Dedifferentiated amniotic fluid mesenchymal stem cell (primary cell): ENCODE measurements at regions not wholly inside any gene's neighbourhood (a gene's known extent, or its start where the extent isn't known, plus 50 kb on each side); places are given as distances from the start of the nearest gene placed in this dataset.
A peak's percentile ranks its signal among the peaks of the same experiment; 100 is the strongest.

Experiments
- DNase-seq: peaks from one replicate; pipeline ENCODE4 v3.0.0-alpha.2; 2016; ENCODE audit errors: extremely low spot score

DNA sequence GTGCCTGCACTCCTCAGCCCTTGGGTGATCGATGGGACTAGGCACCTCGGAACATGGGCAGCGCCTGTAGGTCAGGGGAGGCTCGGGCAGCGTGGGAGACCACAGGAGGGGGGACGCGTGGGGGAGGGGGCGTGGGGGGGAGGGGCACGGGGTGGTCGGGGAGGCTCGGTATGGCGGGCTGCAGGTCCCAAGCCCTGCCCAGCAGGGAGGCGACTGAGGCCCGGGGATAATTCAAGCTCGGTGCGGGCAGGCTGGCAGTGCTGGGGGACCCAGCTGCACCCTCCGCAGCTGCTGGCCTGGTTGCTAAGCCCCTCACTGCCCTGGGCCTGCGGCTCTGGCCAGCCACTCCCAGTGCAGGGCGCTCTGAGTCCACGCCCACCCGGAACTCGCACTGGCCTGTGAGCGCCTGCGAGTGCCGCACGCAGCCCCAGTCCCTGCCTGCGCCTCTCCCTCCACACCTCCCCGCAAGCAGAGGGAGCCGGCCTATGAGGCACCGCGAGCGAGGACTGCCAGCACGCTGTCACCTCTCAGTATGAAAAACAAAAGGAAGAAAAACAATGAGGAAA, 1698.3 kb upstream of the RAG2 start:
- DNase-seq: no peak

DNA sequence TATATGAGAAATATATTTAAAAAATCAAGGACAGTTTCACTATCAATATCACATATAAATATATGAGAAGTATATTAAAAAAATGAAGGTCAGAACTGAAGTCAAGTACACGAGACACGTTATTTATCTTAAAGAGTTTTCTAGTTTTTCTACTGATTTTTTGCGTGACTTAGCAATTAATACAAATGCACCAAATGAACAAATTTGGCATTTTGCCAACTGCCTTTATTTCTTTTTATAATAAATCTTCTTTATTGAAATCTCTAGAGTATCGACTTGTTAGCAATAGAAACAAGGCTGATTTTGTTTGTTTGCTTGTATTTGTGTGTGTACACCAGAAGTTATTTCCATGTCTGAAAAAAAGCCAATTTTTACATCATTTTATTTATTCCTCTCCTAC, 1684.7 kb upstream of the RAG2 start:
- no peak for DNase-seq

DNA sequence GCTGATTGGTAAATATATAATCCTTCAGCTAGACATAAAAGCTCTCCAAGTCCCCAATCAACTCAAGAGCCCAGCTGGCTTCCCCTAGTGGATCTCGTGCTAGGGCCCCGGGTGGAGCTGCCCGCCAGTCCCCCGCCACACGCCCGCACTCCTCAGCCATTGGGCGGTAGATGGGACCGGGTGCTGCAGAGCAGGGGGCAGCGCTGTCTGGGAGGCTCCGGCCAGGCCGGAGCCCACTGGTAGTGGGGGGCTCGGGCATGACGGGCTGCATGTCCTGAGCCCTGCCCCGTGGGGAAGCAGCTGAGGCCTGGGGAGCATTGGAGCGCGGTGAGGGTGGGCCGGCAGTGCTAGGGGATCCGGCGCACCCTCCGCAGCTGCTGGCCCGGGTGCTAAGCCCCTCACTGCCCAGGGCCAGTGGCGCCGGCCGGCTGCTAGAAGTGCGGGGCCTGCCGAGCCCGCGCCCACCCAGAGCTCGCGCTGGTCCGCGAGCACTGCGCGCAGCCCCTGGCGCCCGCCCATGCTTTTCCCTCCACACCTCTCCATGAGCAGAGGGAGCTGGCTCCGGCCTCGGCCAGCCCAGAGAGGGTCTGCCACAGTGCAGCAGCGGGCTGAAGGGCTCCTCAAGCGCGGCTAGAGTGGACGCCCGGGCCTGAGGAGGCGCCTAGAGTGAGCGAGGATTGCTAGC, 1680.6 kb upstream of the RAG2 start:
- no peak for DNase-seq

DNA sequence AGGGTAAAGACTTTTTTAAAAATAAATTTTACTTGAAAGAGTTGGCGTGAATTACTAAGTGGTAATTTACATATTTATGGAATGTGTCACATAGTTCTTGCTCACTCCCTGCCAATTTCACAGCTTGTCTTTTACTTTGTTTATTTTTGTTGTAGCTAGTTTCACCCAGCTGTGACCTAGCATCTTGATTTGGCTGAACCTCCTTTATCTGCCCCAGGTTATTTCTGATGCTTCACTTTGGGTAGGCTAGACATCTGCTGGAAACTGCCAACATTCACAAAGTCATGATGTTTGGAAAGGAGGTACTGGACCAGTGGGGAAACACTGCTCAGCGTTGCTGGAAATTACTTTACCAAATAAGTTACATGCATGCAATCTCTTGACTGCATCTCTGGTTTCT, 1676.0 kb upstream of the RAG2 start:
- no peak for DNase-seq

DNA sequence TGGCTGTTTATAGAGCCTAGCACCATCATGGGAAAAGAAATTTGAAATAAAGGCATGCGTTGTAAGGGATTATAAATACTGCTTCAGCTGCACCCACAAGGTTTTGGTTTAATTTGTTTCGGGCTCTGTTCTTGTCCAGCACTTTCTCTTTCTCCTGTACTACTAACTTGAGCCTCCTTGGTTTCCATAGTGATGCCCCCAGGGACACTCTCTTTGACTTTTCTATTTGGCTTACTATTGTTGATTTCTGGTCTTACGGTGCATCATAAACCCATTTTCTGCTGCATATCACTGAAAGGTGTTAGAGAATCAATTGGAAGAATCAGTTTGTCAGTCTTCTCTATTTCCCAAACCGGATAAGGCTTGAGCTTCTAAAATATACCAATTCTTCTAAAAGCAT, 1674.3 kb upstream of the RAG2 start:
- no peak for DNase-seq

DNA sequence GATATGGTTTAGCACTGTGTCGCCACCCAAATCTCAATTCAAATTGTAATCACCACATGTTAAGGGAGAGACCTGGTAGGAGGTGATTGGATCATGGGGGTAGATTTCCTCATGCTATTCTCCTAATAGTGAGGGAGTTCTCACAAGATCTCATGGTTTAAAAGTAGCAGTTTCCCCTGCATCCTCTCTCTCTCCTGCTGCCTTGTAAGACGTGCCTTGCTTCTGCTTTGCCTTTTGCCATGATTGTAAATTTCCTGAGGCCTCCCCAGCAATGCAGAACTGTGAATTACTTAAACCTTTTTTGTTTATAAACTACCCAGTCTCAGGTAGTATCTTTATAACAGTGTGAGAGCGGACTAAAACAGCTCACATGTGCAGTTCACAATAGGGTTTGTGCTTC, 1668.7 kb upstream of the RAG2 start:
- DNase-seq: no peak

DNA sequence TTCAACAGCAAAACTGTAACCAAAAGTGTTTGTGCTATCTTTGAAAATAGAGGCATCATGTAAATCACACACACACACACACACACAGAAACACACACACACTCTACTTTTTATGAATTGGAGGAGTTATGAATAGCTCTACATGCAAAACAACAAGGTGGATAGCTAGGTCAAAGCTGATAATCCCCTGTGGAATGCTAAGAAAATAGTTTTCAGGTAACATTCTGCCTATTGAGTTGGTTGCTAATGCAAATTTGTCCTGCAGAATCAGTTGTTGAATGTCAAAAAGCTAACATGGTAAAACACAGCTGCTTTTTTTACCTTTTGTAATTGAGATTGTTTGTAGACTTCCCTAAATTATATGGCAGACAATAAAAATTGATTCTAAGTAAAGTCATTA, 1658.4 kb upstream of the RAG2 start:
- no peak for DNase-seq

DNA sequence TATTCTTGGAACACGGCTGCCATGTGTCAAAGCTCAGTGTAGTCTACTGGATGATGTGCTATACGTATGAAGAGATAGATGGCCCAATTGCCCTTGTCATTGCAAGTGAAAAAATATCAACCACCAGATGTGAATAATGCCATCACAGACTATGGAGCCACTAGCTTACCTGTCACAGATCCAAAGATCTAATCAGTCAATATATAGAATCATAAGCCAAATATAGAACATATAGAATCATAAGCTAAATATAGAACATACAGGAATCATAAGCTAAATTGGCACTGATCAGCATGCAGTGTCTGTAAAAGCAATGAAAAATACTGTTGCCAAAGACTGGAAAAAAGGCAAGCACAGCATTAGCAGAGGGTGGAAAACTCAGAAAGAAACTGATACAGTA, 1656.9 kb upstream of the RAG2 start:
- no peak for DNase-seq

DNA sequence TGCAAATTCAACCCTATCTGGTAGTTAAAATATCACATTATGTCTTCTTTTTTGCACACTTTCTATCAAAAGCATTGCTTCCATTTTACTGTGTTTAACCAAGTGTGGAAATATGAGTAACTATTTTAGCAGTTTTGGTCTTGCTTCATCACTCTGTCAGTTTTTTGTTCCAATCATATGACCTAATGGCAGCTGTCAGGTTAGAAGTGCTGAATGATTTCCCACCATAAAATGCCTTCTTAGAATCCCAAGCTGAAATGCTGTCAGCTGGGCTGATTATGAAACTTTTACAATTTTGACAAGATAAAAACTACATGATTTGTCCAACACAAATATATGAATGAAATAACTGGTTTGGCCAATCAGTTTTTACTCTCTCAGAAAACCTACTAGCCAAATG, 1654.6 kb upstream of the RAG2 start:
- DNase-seq: no peak

DNA sequence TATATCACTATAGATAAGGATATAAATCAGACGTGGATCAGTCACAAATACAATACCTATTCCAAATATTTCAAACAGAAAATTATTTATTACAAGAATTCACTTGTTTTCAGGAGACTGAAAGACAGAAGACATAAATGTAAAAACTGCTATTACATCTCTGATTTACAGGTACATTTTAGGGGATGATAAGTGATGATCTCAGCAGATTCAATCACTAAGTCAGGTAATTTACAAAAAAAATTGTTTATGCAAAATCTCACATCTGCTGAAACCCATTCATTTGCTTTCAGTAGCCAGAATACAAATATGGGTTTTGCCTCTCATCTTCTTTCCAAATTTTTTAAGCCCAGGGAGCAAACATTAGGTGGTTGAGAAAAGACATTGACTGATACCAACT, 1648.4 kb upstream of the RAG2 start:
- no peak for DNase-seq

DNA sequence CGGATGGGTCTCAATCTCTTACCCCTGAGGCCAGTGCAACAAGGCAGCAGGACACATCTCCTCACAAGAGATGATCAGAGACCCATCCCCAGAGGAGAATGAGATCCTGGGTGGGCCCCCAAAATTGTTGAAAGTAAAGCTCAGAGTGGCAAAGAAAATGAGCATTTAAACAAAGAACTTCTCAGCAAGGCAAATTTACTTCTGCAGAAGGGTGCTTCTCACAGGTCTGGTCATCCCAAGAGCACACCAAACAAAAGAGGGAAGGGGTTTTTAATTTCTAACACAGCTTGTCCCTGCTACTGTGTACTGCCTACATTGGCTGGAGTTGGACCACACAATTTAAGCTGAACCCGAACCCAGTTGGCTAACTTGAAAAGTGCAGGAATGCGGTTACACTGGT, 1628.6 kb upstream of the RAG2 start:
- no peak for DNase-seq

DNA sequence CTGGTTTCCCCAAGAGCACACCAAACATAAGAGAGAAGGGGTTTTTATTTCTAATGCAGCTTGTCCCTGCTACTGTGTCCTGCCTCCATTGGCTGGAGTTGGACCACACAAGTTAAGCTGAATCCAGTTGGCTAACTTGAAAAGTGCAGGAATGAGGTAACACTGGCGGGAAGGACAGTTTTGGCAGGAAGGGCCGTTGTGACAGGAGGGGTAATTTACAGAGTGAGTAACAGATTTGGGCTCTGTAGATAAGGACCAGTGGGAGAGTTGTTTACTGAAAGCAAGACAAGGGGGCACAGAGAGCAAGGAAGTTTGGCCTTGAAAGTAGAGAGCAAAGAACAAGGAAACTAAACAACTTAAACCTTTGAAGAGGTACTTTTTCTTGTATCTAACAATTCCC, 1623.3 kb upstream of the RAG2 start:
- DNase-seq: no peak

DNA sequence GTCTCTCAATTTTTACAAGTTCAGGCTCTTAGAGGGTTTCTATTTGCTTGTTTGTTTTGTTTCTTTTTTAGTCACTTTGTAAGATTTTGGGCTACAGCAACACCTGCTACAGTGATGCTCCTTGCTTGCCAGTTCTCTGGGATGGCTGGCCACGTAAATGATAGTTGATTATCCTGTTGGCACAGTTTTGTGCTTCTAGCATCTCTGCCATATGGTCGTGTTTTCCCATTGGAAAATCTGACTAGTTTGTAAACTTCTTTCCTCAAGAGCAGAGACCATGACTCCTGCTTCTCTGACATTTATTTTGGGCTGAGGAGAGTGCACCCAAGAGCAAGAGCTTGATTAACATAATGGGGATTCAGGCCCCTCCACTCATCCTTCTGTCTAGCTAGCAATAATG, 1621.6 kb upstream of the RAG2 start:
- DNase-seq: no peak

DNA sequence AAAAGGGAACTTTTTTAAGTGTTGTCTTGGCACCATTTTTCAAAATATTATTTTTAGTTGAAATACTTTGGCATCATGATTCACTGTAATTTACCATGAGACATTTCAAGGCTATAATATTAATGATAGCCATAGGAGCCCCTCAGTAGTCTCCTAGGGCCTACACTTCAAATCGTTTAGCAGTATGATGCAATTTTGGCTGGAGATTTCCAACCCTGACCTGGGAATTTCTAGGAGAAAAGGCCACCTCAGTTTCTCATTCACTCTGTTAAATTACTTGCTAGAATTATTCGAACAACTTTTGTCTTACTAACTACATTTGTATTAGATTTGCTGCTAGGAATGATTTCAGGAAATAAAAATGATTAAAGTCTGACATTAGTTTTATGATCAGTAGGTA, 1610.9 kb upstream of the RAG2 start:
- DNase-seq: no peak

DNA sequence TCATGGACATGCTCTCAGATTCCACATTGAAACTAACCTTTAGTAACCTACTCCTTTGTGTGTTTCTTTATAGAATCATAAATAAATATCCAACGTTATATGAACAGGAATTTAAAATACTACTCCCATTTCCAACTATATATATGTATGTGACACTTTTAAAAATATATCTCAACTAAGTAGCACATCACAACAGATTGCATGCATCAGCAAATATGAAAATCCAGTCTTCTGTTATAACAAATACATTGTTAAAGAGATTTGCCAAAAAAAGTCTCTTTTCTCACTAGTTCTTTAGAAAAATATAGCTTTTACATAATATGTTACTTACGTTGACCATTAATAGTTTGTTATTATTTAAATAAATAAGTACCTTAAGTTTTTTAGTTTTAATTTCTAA, 1608.6 kb upstream of the RAG2 start:
- no peak for DNase-seq

DNA sequence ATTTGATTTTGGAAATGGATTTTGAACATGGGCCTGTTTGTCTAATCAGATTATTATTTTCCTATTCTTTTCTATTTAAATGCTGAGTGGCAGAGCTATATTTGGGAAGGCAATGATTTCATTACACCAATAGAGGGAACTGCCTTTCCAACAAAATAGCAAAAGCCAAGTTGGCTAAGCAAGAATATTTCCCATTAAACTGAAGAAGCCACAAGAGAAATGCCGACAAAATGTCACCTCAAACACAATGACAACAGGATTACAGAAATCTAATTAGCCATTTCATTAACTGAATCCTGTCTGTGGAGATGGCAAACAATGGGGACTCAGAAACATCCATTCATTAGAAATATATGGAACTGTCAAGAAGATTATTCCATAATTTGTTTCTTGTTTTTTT, 1593.1 kb upstream of the RAG2 start:
- DNase-seq: no peak

DNA sequence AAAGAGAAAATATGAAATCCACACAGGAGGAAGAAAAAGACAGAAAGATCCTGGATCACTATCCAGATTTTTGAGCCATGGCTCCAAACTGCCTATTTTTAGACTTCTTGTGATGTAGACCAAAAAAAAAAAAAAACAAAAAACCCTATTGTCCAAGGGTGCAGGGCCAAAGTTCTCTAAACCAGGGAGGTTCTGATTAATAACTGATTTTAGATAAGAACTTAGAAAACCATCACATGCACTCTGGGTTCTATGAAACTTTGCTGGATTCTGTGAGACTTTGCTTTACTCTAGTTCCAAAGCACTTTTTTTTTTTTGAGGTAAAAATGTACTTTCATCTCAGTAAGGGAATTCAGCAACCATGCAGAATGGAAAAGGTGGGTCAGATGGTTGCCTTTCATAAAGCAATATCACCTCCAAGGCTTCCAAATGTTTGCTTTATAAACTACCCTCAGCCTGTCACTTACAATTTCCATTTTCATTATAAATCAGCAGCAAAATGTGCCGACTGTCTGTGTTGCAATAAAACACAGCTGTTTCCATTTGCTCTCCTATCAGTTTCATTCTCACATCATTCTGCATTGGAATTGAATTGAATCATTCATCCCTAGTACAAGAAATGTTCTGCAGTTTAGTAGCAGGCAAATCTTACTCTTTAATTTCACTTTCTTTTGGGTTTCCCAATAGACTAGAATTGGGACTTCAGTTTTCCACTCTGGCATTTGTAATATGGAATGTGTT, 1584.3 kb upstream of the RAG2 start:
- peak; percentile 21 for DNase-seq

DNA sequence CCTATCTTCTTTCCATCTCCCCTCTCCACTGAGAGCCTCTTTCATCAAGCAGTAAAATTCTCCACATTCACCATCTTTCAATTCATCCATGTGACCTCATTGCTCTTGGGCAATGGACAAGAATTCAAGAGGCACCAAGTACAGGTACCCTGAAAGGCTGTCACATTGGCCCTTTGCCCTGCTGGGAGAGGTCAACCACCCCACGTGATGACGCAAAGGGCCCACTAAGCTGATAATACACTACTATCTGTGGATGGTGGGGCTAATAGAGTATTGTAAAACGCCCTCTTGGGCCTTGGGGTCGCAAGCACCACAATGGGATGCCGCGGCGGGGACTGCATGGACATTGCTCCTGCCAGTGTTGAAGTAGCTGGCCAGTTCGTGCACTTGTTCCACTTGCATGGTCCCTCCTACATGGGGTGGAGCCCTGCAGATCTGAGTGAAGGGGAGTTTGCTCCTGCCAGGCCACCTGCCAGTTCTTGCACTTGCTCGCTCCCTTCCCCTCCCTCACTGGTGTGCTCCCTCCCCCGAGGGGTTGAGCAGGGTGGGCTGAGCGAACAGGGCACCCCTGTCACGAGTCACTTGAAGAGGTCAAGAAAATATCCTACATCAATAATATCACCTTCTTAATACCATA, 1578.8 kb upstream of the RAG2 start:
- DNase-seq: no peak

DNA sequence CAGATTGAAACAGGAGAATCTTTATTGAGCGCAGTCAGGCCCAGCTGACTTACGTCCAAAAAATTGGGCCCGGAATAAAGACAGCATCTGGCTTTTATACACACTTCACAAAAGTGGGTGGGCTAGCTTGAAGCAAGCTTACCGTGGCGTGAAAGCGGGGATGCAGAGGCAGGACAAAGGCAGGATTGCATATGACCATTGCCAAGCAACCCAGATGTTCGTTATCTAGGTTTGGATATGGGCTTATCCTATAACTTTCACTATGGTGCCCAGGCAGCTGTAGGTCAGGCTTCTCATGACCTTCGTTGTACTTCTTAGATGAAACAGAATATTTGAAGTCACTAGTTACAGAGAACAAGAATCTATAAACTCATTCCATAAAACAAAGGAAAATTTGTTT, 1575.6 kb upstream of the RAG2 start:
- no peak for DNase-seq

DNA sequence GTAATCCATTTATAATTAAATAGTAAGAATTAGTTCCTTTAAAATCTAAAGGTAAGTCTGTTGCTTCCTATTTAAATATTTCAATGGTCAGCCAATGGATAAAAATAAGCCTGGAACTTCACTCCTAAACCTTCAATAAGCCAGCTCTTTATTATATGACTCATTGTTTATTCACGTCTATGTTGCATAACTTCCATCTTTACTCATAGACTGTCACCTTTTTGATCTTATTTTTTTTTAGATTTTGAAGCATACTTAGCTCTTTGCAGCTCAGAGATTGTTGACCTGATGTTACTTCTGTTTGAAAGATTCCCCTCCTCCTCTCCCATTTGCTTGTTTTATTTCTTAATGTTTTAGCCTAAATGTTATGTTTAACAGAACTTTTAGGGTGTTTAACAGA, 1571.2 kb upstream of the RAG2 start:
- DNase-seq: no peak

DNA sequence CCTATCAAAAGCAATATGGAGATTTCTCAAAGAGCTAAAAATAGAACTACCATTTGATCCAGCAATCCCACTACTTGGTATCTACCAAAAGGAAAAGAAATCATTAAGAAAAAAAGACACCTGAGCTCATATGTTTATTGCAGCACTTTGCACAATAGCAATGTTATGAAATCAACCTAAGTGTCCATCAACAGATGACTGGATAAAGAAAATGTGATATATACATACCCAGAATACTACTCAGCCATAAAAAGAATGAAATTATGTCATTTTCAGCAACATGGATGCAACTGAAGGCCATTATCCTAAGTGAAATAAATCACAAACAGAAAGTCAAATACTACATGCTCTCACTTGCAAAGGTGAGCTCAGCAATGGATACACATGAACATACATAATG, 1565.5 kb upstream of the RAG2 start:
- DNase-seq: no peak

DNA sequence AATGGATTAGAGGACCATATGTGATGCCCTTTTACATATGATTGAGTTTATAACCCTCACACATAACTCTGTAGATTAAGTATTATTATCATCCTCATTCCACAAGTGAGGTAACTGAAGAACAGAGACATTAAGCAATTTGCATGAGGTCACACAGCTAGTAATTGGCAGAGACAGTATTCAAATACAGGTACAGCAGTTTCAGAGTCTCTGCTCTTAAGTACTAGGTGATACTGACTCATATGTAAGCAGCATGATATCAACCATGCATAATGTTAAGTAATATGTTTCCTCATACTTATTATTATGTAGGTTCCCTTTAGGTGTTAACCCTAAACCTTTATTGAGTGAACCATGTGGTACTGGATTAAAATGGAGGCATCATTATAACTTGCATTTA, 1562.4 kb upstream of the RAG2 start:
- DNase-seq: no peak

DNA sequence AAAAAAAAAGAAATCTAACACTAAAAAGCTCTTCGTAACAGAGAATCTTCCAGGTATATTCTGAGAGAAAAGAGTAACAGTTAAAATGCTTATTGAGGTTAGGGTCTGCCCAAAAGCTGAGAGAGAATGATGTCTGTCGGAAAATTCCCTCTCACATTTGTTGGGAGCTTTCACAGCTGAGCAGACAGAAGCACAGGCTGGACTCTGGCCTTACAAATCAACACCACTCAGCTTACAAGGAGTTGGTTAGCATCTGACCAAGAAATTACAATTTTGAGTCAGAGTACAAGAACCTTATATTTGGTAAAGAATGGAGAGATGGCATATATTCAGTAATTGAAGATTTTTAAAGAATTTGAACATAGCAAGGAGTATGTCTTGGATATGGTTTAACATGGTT, 1561.0 kb upstream of the RAG2 start:
- DNase-seq: no peak
